ENCODE measurements at regions not wholly inside any gene's neighbourhood (a gene's known extent, or its start where the extent isn't known, plus 50 kb on each side); places are given as distances from the start of the nearest gene placed in this dataset.

DNA sequence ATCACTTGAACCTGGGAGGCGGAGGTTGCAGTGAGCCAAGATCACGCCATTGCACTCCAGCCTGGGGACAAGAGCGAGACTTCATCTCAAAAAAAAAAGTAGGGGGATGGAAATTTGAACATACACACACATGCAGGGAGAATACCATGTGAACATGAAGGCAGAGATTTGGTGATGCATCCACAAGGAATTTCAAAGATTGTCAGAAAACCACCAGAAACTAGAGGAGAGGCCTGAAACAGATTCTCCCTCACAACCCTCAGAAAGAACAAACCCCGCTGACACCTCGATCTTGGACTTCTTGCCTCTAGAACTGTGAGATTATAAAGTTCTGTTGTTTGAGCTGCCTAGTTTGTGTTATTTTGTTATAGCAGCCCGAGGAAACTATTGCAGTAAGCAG, 125.5 kb downstream of the GPX5 start:
- TF ChIP-seq, protein P1, sequence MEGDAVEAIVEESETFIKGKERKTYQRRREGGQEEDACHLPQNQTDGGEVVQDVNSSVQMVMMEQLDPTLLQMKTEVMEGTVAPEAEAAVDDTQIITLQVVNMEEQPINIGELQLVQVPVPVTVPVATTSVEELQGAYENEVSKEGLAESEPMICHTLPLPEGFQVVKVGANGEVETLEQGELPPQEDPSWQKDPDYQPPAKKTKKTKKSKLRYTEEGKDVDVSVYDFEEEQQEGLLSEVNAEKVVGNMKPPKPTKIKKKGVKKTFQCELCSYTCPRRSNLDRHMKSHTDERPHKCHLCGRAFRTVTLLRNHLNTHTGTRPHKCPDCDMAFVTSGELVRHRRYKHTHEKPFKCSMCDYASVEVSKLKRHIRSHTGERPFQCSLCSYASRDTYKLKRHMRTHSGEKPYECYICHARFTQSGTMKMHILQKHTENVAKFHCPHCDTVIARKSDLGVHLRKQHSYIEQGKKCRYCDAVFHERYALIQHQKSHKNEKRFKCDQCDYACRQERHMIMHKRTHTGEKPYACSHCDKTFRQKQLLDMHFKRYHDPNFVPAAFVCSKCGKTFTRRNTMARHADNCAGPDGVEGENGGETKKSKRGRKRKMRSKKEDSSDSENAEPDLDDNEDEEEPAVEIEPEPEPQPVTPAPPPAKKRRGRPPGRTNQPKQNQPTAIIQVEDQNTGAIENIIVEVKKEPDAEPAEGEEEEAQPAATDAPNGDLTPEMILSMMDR (conservative IDR thresholded peaks at IDR 0.05; ENCODE audit: low read depth, low read length): no peak
- TF ChIP-seq EZH2 (IDR thresholded peaks at IDR 0.05; ENCODE audit: borderline replicate concordance, low read depth, low read length, poor library complexity, severe bottlenecking): no peak
